Cardiac muscle cell (in vitro differentiated cells and primary cell): ENCODE measurements at regions not wholly inside any gene's neighbourhood (a gene's known extent, or its start where the extent isn't known, plus 50 kb on each side); places are given as distances from the start of the nearest gene placed in this dataset.
"Not testable (repeated sequence)": the region's sequence is repeated elsewhere in the genome, so short reads cannot be mapped to it uniquely, and the experiment has no call there.

Source experiments
- DNase-seq, 2 donors: peaks; one replicate each; pipeline versions ENCODE4 v3.0.0 to v3.0.0-alpha.2; 2010 to 2017; ENCODE audit warnings: low read depth in 1 of 2, low spot score in 1 of 2
- H3K27ac ChIP-seq: fragments of 200-600 bp; sonication (generic); 2 replicates; pipeline ENCODE4 v1.5.1; 2016
- H3K27me3 ChIP-seq: fragments of 200-600 bp; sonication (generic); 2 replicates; pipeline ENCODE4 v1.6.0; 2016; ENCODE audit warnings: control low read depth
- H3K36me3 ChIP-seq: fragments of 200-600 bp; sonication (generic); 2 replicates; pipeline ENCODE4 v1.5.1; 2016; ENCODE audit warnings: control low read depth
- H3K4me1 ChIP-seq: fragments of 200-600 bp; sonication (generic); 2 replicates; pipeline ENCODE4 v1.8.1; 2017; ENCODE audit warnings: low read depth, mild to moderate bottlenecking, mixed run types
- H3K4me3 ChIP-seq: fragments of 200-600 bp; sonication (generic); 2 replicates; pipeline ENCODE4 v1.5.1; 2016; ENCODE audit warnings: mild to moderate bottlenecking
- H3K9me3 ChIP-seq: fragments of 200-600 bp; sonication (generic); 2 replicates; pipeline ENCODE4 v1.5.1; 2017; ENCODE audit warnings: low read depth, mild to moderate bottlenecking, control low read depth
- TF ChIP-seq, protein P1 (sequence below): IDR thresholded peaks from 2 replicates; pipeline ENCODE4 v1.5.1; 2012; ENCODE audit warnings: low read depth, mild to moderate bottlenecking, low read length

DNA sequence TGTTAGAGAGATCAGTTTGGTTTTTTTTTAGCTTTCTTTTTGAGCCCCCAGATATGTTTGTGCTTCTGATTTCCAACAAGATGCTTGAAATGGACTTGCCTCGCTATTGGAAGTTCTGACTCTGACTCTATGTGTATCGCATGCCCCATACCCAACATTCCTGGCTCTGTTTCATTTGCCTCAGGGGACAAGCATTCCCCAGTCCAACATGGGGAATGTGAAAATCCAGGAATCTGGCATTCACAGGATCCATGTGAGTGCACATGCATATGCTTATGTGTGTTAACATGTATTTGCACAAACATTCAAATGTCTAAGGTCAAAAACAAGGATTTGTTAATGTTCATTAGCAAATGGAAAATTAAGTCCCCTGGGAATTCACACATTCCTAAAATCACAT, 233.9 kb downstream of the TLR4 start:
- TF ChIP-seq, protein P1, sequence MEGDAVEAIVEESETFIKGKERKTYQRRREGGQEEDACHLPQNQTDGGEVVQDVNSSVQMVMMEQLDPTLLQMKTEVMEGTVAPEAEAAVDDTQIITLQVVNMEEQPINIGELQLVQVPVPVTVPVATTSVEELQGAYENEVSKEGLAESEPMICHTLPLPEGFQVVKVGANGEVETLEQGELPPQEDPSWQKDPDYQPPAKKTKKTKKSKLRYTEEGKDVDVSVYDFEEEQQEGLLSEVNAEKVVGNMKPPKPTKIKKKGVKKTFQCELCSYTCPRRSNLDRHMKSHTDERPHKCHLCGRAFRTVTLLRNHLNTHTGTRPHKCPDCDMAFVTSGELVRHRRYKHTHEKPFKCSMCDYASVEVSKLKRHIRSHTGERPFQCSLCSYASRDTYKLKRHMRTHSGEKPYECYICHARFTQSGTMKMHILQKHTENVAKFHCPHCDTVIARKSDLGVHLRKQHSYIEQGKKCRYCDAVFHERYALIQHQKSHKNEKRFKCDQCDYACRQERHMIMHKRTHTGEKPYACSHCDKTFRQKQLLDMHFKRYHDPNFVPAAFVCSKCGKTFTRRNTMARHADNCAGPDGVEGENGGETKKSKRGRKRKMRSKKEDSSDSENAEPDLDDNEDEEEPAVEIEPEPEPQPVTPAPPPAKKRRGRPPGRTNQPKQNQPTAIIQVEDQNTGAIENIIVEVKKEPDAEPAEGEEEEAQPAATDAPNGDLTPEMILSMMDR, result no peak
- Histone ChIP-seq H3K36me3 (no peaks in the 10 kb centered on the region), H3K4me3 (no peak overlapping the region), H3K27ac (no peak overlapping the region), H3K27me3 (no peaks in the 10 kb centered on the region), H3K4me1 (no peaks in the 10 kb centered on the region), H3K9me3 (no peaks in the 10 kb centered on the region)
- no peak for DNase-seq

DNA sequence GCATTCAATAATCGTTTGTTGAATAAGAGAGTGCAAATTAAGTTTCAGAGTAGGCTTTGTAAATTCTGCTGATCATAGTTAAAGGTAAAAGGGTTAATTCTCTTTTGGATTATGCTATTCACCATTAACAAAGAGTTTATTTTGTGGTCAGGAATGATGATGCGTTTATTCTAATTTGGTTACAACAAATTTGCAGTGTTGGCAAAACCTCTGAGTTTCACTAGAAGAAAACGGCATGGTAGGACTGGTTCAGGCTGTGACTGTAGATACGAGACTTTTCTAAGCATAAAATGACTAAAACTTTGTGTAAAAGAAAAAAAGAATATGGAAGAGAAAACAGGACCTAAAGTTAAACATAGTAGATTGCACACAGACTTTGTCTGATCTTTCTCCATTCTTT, 234.7 kb downstream of the TLR4 start:
- no peaks in the 10 kb centered on the region for H3K36me3 ChIP-seq
- no peak overlapping the region for H3K27ac ChIP-seq
- DNase-seq, result no peak
- H3K9me3 ChIP-seq, result no peaks in the 10 kb centered on the region
- TF ChIP-seq, protein P1, result no peak
- no peaks in the 10 kb centered on the region for H3K4me1 ChIP-seq
- no peaks in the 10 kb centered on the region for H3K27me3 ChIP-seq
- no peak overlapping the region for H3K4me3 ChIP-seq

DNA sequence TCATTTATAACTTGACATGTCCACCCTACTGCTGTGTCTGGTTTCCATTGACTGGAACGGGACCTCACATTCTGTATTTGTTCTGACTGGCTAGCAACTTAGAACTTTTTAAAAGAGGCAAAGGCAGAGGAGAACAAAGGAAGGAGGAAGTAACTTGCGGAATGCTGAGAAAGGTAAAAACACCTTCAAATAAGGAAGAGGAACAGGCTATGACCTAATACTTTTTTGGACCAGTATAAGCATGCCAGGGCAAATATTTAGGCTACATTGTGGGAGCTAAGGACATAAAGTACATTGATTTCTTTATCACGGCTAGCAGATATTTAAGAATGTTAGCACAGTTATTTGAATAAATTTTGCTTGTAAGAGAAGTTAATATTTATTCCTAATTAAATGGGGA, 240.5 kb downstream of the TLR4 start:
- not testable (repeated sequence) for H3K27ac ChIP-seq, H3K9me3 ChIP-seq, DNase-seq, H3K4me3 ChIP-seq, H3K27me3 ChIP-seq, H3K4me1 ChIP-seq, H3K36me3 ChIP-seq

DNA sequence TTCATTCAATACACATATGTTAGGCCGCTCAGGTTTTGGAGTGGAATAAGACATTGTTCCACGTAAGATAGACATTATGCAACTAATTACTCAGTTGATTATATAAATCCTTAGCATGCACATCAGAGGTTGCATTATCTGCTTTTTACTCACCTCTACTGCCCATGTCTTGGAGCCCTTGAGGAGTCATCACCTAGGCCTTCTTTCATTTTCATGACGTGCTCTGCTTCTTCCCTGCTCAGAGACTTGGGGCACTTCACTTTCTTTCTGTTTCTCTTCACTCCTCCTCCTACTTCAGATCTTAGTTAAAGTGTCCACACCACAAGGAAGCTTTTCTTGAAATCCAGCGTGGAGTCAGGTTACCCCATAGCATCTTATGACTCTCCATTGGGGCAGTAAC, 241.1 kb downstream of the TLR4 start:
- TF ChIP-seq, protein P1, result no peak
- DNase-seq, result no peak
- Histone ChIP-seq H3K27ac (no peak overlapping the region), H3K36me3 (no peaks in the 10 kb centered on the region), H3K4me1 (no peaks in the 10 kb centered on the region), H3K27me3 (no peaks in the 10 kb centered on the region), H3K9me3 (no peaks in the 10 kb centered on the region), H3K4me3 (no peak overlapping the region)

DNA sequence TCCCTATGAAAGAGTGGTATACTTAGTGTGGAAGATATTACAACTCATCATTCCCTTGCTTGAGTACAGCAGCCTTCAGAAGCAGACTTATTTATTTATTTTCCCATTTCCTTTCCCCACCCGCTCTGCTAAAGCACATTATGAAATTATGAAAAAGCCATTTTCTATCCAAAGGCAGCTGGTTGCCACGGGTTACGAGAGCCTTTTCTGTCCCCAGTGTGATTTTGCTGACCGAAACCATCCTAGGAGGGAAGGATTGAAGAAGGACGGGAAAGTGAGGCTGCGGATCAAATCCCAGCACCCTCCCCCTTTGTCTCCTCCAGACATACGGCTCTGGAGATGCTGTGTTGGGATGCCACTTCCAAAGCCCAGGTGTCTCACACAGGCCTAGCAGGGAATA, 246.9 kb downstream of the TLR4 start:
- H3K27me3 ChIP-seq, result no peaks in the 10 kb centered on the region
- no peak overlapping the region for H3K4me3 ChIP-seq
- TF ChIP-seq, protein P1, result no peak
- no peaks in the 10 kb centered on the region for H3K9me3 ChIP-seq
- no peak overlapping the region for H3K27ac ChIP-seq
- DNase-seq, result no peak
- H3K36me3 ChIP-seq, result no peaks in the 10 kb centered on the region
- no peaks in the 10 kb centered on the region for H3K4me1 ChIP-seq

DNA sequence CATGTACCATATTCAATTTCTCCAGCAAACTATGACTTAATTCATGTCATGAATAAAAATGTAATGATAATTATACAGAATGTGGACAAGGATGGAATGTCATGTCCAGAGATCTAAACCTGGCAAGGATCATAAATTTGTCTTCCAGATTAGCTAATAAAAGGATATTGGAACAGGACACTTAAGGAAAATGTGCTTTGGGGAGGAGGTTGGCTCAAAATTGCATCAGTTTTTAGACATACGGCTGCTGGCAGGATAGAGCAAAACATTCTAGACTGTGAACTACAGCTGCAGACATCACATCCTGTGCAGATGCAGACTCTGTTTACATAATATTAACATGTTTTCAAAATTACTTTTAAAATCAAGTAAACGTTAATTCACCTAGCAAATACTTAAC, 248.4 kb downstream of the TLR4 start:
- no peaks in the 10 kb centered on the region for H3K27me3 ChIP-seq
- H3K9me3 ChIP-seq, result no peaks in the 10 kb centered on the region
- DNase-seq, result no peak
- no peaks in the 10 kb centered on the region for H3K4me1 ChIP-seq
- no peak overlapping the region for H3K4me3 ChIP-seq
- TF ChIP-seq, protein P1, result no peak
- no peaks in the 10 kb centered on the region for H3K36me3 ChIP-seq
- H3K27ac ChIP-seq, result no peak overlapping the region
